ENCODE measurements at regions not wholly inside any gene's neighbourhood (a gene's known extent, or its start where the extent isn't known, plus 50 kb on each side); places are given as distances from the start of the nearest gene placed in this dataset.

GRCh38 chr5:85441156-85441555 lies 1056.5 kb upstream of the EDIL3 start:
- Histone ChIP-seq H3K18ac (ENCODE audit: low read length) (no peak overlapping the region), H2BK15ac (ENCODE audit: low read length) (no peak overlapping the region), H3K79me1 (ENCODE audit: low read depth, low read length) (no peaks in the 10 kb centered on the region), H3K23ac (ENCODE audit: low read depth, low read length, poor library complexity) (no peak overlapping the region), H3K4me3 (ENCODE audit: low read length in 2 of 2) (no peak overlapping the region), H3K4ac (ENCODE audit: low read length) (no peak overlapping the region), H3K27ac (replicated peaks; ENCODE audit: low read length) (no peak overlapping the region), H4K8ac (ENCODE audit: low read depth, low read length) (no peak overlapping the region), H4K91ac (ENCODE audit: low read depth, low read length, poor library complexity) (no peak overlapping the region), H3K14ac (ENCODE audit: low read length) (no peak overlapping the region), H3K27me3 (ENCODE audit: control insufficient read depth in 3 of 3, insufficient read depth in 3 of 3, low read depth in 1 of 3, low read length in 3 of 3) (no peaks in the 10 kb centered on the region), H3K36me3 (replicated peaks in 1 of 2; ENCODE audit: control insufficient read depth in 2 of 2, insufficient read depth in 2 of 2, low read length in 2 of 2) (no peaks in the 10 kb centered on the region), H3K4me1 (ENCODE audit: control insufficient read depth in 2 of 2, insufficient read depth in 1 of 2, low read depth in 1 of 2, low read length in 2 of 2) (no peaks in the 10 kb centered on the region), H3K9me3 (replicated peaks in 1 of 2; ENCODE audit: control insufficient read depth in 2 of 2, insufficient read depth in 1 of 2, low read depth in 1 of 2, low read length in 2 of 2) (no peaks in the 10 kb centered on the region), H2BK120ac (ENCODE audit: low read depth, low read length) (no peak overlapping the region), H3K9ac (ENCODE audit: low read depth, low read length, poor library complexity) (no peak overlapping the region), H2AK5ac (ENCODE audit: low read depth, low read length) (no peak overlapping the region), H2BK12ac (ENCODE audit: low read length) (no peak overlapping the region), H2AFZ (ENCODE audit: low read length) (no peak overlapping the region), H3K4me2 (ENCODE audit: insufficient read depth, low read length, poor library complexity, severe bottlenecking) (no peak overlapping the region), H2BK5ac (ENCODE audit: low read length) (no peak overlapping the region)
- DNase-seq (ENCODE audit: low spot score), result no peak
- no CpG with 5 or more reads among the region's 3 CpGs for WGBS, 2 donors (ENCODE audit: extremely low coverage in 2 of 2, insufficient read length in 2 of 2, insufficient replicate concordance in 1 of 2)

- Histone ChIP-seq H3K9me3 (replicated peaks in 1 of 2; ENCODE audit: control insufficient read depth in 2 of 2, insufficient read depth in 1 of 2, low read depth in 1 of 2, low read length in 2 of 2) (no peaks in the 10 kb centered on the region), H2BK5ac (ENCODE audit: low read length) (no peak overlapping the region), H2BK12ac (ENCODE audit: low read length) (no peak overlapping the region), H4K91ac (ENCODE audit: low read depth, low read length, poor library complexity) (no peak overlapping the region), H3K9ac (ENCODE audit: low read depth, low read length, poor library complexity) (no peak overlapping the region), H3K4ac (ENCODE audit: low read length) (no peak overlapping the region), H2AFZ (ENCODE audit: low read length) (no peak overlapping the region), H3K23ac (ENCODE audit: low read depth, low read length, poor library complexity) (no peak overlapping the region), H2AK5ac (ENCODE audit: low read depth, low read length) (no peak overlapping the region), H3K4me3 (ENCODE audit: low read length in 2 of 2) (no peak overlapping the region), H3K4me1 (ENCODE audit: control insufficient read depth in 2 of 2, insufficient read depth in 1 of 2, low read depth in 1 of 2, low read length in 2 of 2) (no peaks in the 10 kb centered on the region), H3K36me3 (replicated peaks in 1 of 2; ENCODE audit: control insufficient read depth in 2 of 2, insufficient read depth in 2 of 2, low read length in 2 of 2) (no peaks in the 10 kb centered on the region), H2BK120ac (ENCODE audit: low read depth, low read length) (no peak overlapping the region), H2BK15ac (ENCODE audit: low read length) (no peak overlapping the region), H3K4me2 (ENCODE audit: insufficient read depth, low read length, poor library complexity, severe bottlenecking) (no peak overlapping the region), H3K27ac (replicated peaks; ENCODE audit: low read length) (no peak overlapping the region), H3K14ac (ENCODE audit: low read length) (no peak overlapping the region), H3K79me1 (ENCODE audit: low read depth, low read length) (no peaks in the 10 kb centered on the region), H4K8ac (ENCODE audit: low read depth, low read length) (no peak overlapping the region), H3K27me3 (ENCODE audit: control insufficient read depth in 3 of 3, insufficient read depth in 3 of 3, low read depth in 1 of 3, low read length in 3 of 3) (no peaks in the 10 kb centered on the region), H3K18ac (ENCODE audit: low read length) (no peak overlapping the region)
- no peak for DNase-seq (ENCODE audit: low spot score)
- WGBS, 2 donors (ENCODE audit: extremely low coverage in 2 of 2, insufficient read length in 2 of 2, insufficient replicate concordance in 1 of 2), result no CpG with 5 or more reads among the region's 3 CpGs
Measured at GRCh38 chr5:85441853-85442252, 1057.2 kb upstream of the EDIL3 start.

- WGBS, 2 donors (ENCODE audit: extremely low coverage in 2 of 2, insufficient read length in 2 of 2, insufficient replicate concordance in 1 of 2), result no CpG with 5 or more reads among the region's 4 CpGs
- H3K23ac ChIP-seq (ENCODE audit: low read depth, low read length, poor library complexity), result no peak overlapping the region
- no peak overlapping the region for H3K27ac ChIP-seq (replicated peaks; ENCODE audit: low read length)
Measured at GRCh38 chr5:85452322-85453025, 1067.8 kb upstream of the EDIL3 start.

GRCh38 chr5:85453026-85453349 lies 1068.3 kb upstream of the EDIL3 start:
- Histone ChIP-seq H3K23ac (ENCODE audit: low read depth, low read length, poor library complexity) (no peak overlapping the region), H3K27me3 (ENCODE audit: control insufficient read depth in 3 of 3, insufficient read depth in 3 of 3, low read depth in 1 of 3, low read length in 3 of 3) (no peaks in the 10 kb centered on the region), H2AFZ (ENCODE audit: low read length) (no peak overlapping the region), H3K4me3 (ENCODE audit: low read length in 2 of 2) (no peak overlapping the region), H3K9ac (ENCODE audit: low read depth, low read length, poor library complexity) (no peak overlapping the region), H3K14ac (ENCODE audit: low read length) (no peak overlapping the region), H3K4ac (ENCODE audit: low read length) (no peak overlapping the region), H2BK12ac (ENCODE audit: low read length) (no peak overlapping the region), H3K36me3 (replicated peaks in 1 of 2; ENCODE audit: control insufficient read depth in 2 of 2, insufficient read depth in 2 of 2, low read length in 2 of 2) (no peaks in the 10 kb centered on the region), H3K9me3 (replicated peaks in 1 of 2; ENCODE audit: control insufficient read depth in 2 of 2, insufficient read depth in 1 of 2, low read depth in 1 of 2, low read length in 2 of 2) (no peaks in the 10 kb centered on the region), H3K79me1 (ENCODE audit: low read depth, low read length) (no peaks in the 10 kb centered on the region), H4K8ac (ENCODE audit: low read depth, low read length) (no peak overlapping the region), H3K27ac (replicated peaks; ENCODE audit: low read length) (no peak overlapping the region), H3K18ac (ENCODE audit: low read length) (no peak overlapping the region), H2AK5ac (ENCODE audit: low read depth, low read length) (no peak overlapping the region), H2BK120ac (ENCODE audit: low read depth, low read length) (no peak overlapping the region), H3K4me2 (ENCODE audit: insufficient read depth, low read length, poor library complexity, severe bottlenecking) (no peak overlapping the region), H3K4me1 (ENCODE audit: control insufficient read depth in 2 of 2, insufficient read depth in 1 of 2, low read depth in 1 of 2, low read length in 2 of 2) (no peaks in the 10 kb centered on the region), H4K91ac (ENCODE audit: low read depth, low read length, poor library complexity) (no peak overlapping the region), H2BK5ac (ENCODE audit: low read length) (no peak overlapping the region), H2BK15ac (ENCODE audit: low read length) (no peak overlapping the region)
- DNase-seq (ENCODE audit: low spot score), result no peak

More at GRCh38 chr5:85452322-85453025, 1067.8 kb upstream of the EDIL3 start:
- H3K4ac ChIP-seq (ENCODE audit: low read length), result no peak overlapping the region
- H2AFZ ChIP-seq (ENCODE audit: low read length), result no peak overlapping the region
- H3K18ac ChIP-seq (ENCODE audit: low read length), result no peak overlapping the region
- H2BK120ac ChIP-seq (ENCODE audit: low read depth, low read length), result no peak overlapping the region
- H2BK15ac ChIP-seq (ENCODE audit: low read length), result no peak overlapping the region
- no peaks in the 10 kb centered on the region for H3K79me1 ChIP-seq (ENCODE audit: low read depth, low read length)
- no peak overlapping the region for H2BK12ac ChIP-seq (ENCODE audit: low read length)
- H3K4me1 ChIP-seq (ENCODE audit: control insufficient read depth in 2 of 2, insufficient read depth in 1 of 2, low read depth in 1 of 2, low read length in 2 of 2), result no peaks in the 10 kb centered on the region
- no peak overlapping the region for H4K91ac ChIP-seq (ENCODE audit: low read depth, low read length, poor library complexity)
- no peaks in the 10 kb centered on the region for H3K9me3 ChIP-seq (replicated peaks in 1 of 2; ENCODE audit: control insufficient read depth in 2 of 2, insufficient read depth in 1 of 2, low read depth in 1 of 2, low read length in 2 of 2)
- no peak overlapping the region for H3K14ac ChIP-seq (ENCODE audit: low read length)
- no peak for DNase-seq (ENCODE audit: low spot score)
- H2BK5ac ChIP-seq (ENCODE audit: low read length), result no peak overlapping the region
- no peak overlapping the region for H2AK5ac ChIP-seq (ENCODE audit: low read depth, low read length)
- H4K8ac ChIP-seq (ENCODE audit: low read depth, low read length), result no peak overlapping the region
- no peaks in the 10 kb centered on the region for H3K36me3 ChIP-seq (replicated peaks in 1 of 2; ENCODE audit: control insufficient read depth in 2 of 2, insufficient read depth in 2 of 2, low read length in 2 of 2)
- H3K27me3 ChIP-seq (ENCODE audit: control insufficient read depth in 3 of 3, insufficient read depth in 3 of 3, low read depth in 1 of 3, low read length in 3 of 3), result no peaks in the 10 kb centered on the region
- no peak overlapping the region for H3K9ac ChIP-seq (ENCODE audit: low read depth, low read length, poor library complexity)
- H3K4me2 ChIP-seq (ENCODE audit: insufficient read depth, low read length, poor library complexity, severe bottlenecking), result no peak overlapping the region
- H3K4me3 ChIP-seq (ENCODE audit: low read length in 2 of 2), result no peak overlapping the region

Measured in neuronal stem cell (in vitro differentiated cells).